Osteoblast (primary cell): ENCODE measurements at regions not wholly inside any gene's neighbourhood (a gene's known extent, or its start where the extent isn't known, plus 50 kb on each side); places are given as distances from the start of the nearest gene placed in this dataset.

ENCODE experiments used
- DNase-seq: peaks from one replicate; pipeline ENCODE4 v3.0.0; 2011; ENCODE audit warnings: low spot score, mixed read lengths; ENCODE audit not compliant: insufficient read length; ENCODE audit errors: missing footprints
- H2AFZ ChIP-seq: 2 replicates; pipeline ENCODE4 v1.6.0; 2011; ENCODE audit warnings: mild to moderate bottlenecking, low read length
- H3K27ac ChIP-seq: 2 replicates; pipeline ENCODE4 v1.5.1; 2011; ENCODE audit warnings: mild to moderate bottlenecking, low read depth, low read length, moderate library complexity
- H3K27me3 ChIP-seq: 2 replicates; pipeline ENCODE4 v1.6.0; 2012; ENCODE audit warnings: mild to moderate bottlenecking, control low read depth, inconsistent platforms, low read length, moderate library complexity; ENCODE audit not compliant: insufficient read depth
- H3K36me3 ChIP-seq: 2 replicates; pipeline ENCODE4 v1.5.1; 2011; ENCODE audit warnings: mild to moderate bottlenecking, low read length, control low read depth, moderate library complexity; ENCODE audit not compliant: insufficient read depth
- H3K4me1 ChIP-seq: 2 replicates; pipeline ENCODE4 v1.5.1; 2011; ENCODE audit warnings: mild to moderate bottlenecking, low read length, control low read depth, moderate library complexity; ENCODE audit not compliant: insufficient read depth
- H3K4me2 ChIP-seq: 2 replicates; pipeline ENCODE4 v1.6.0; 2011; ENCODE audit warnings: mild to moderate bottlenecking, low read length; ENCODE audit not compliant: insufficient read depth
- H3K4me3 ChIP-seq: fragments of 200-600 bp; sonication (generic); 3 replicates; pipeline ENCODE4 v1.5.1; 2012; ENCODE audit warnings: mild to moderate bottlenecking, low read length, inconsistent platforms; ENCODE audit not compliant: insufficient read depth
- H3K79me2 ChIP-seq: 2 replicates; pipeline ENCODE4 v1.6.0; 2012; ENCODE audit warnings: mild to moderate bottlenecking, low read length, control low read depth, inconsistent platforms; ENCODE audit not compliant: insufficient read depth
- H3K9me3 ChIP-seq: 2 replicates; pipeline ENCODE4 v1.5.1; 2011; ENCODE audit warnings: low read depth, low read length, control low read depth
- H4K20me1 ChIP-seq: 2 replicates; pipeline ENCODE4 v1.6.0; 2012; ENCODE audit warnings: mild to moderate bottlenecking, low read length, control low read depth; ENCODE audit not compliant: insufficient read depth
- TF ChIP-seq, protein P1 (sequence below): IDR thresholded peaks from 2 replicates; pipeline ENCODE4 v1.5.1; 2011; ENCODE audit warnings: mild to moderate bottlenecking, low read depth, low read length, moderate library complexity; ENCODE audit errors: extremely low read depth

DNA sequence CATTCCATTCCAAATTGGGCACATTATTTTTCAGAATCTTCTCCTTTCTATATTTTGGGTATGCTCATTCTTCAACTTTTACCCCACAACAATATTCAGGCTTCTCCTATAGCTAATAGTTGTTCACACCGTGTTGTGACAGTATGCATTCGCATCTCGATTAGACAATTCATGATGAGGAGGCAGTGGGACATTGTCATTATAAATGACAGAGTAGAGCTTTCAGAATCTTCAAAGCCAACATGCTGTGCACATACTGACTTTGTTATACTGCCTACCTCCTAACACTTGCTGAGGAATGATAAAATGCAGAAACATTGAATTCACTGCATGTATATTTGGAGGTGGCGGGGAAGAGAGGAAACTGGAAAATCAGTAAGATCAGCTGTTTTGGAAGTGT, 714.2 kb downstream of the SUCLG1 start:
- Histone ChIP-seq H3K4me2 (no peak overlapping the region), H3K27me3 (no peaks in the 10 kb centered on the region), H3K9me3 (no peaks in the 10 kb centered on the region), H2AFZ (no peak overlapping the region), H3K4me1 (no peaks in the 10 kb centered on the region), H3K4me3 (no peak overlapping the region), H3K27ac (no peak overlapping the region), H3K36me3 (no peaks in the 10 kb centered on the region), H3K79me2 (no peaks in the 10 kb centered on the region), H4K20me1 (no peaks in the 10 kb centered on the region)
- no peak for DNase-seq
- TF ChIP-seq, protein P1, sequence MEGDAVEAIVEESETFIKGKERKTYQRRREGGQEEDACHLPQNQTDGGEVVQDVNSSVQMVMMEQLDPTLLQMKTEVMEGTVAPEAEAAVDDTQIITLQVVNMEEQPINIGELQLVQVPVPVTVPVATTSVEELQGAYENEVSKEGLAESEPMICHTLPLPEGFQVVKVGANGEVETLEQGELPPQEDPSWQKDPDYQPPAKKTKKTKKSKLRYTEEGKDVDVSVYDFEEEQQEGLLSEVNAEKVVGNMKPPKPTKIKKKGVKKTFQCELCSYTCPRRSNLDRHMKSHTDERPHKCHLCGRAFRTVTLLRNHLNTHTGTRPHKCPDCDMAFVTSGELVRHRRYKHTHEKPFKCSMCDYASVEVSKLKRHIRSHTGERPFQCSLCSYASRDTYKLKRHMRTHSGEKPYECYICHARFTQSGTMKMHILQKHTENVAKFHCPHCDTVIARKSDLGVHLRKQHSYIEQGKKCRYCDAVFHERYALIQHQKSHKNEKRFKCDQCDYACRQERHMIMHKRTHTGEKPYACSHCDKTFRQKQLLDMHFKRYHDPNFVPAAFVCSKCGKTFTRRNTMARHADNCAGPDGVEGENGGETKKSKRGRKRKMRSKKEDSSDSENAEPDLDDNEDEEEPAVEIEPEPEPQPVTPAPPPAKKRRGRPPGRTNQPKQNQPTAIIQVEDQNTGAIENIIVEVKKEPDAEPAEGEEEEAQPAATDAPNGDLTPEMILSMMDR = no peak

DNA sequence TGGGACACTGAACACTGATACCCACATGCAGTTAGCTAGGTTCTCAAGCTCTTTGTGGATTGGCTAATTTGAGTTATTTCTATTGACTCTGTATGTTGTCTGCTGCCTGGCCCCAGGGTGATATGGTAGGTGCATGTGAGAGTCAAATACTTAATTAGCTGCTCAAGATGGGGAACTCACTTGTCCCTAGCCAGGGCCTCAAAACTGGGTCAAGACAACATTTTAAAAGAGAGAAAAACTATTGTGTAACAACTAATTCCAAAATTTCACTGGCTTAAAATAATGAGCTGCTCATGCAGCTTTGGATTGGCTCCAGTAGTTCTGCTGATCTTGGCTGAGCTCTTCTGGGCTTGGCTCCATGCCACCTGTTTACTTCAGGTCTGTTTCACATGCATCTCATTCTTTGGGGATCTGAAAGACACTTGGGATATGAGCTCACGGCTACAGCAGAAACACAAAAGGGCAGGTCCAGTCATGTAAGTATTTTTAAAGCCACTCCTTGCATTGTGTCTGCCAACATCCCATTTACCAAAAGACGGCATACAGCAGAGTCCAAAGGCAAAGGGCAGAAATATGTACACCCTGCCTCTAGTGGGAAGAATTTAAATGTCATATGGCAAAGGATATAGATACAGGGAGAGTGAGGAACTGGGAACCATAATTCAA, 716.8 kb downstream of the SUCLG1 start:
- Histone ChIP-seq H3K27me3 (no peaks in the 10 kb centered on the region), H3K4me1 (no peaks in the 10 kb centered on the region), H3K36me3 (no peaks in the 10 kb centered on the region), H2AFZ (no peak overlapping the region), H4K20me1 (no peaks in the 10 kb centered on the region), H3K4me2 (no peak overlapping the region), H3K79me2 (no peaks in the 10 kb centered on the region), H3K4me3 (no peak overlapping the region), H3K27ac (no peak overlapping the region), H3K9me3 (no peaks in the 10 kb centered on the region)
- TF ChIP-seq, protein P1 = no peak
- DNase-seq = no peak

DNA sequence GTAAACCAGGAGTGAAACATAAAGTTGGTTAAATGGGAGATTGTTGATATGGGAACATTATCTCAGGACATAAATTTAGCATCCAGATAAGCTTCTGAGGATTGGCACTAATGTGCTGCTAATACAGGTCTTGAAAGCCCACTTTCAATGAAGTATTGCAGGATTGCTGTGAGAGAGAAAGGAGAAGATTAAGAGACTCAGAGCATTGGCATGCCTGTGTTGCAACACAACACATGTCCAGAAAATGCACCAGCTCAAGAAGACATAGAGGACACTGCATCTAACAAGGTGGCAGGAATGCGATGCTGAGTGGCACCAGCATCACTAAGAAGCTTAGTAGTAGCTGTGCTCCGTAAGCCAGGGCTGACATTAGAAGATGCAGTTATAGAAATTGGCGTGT, 728.9 kb downstream of the SUCLG1 start:
- no peak for DNase-seq
- Histone ChIP-seq H3K9me3 (no peaks in the 10 kb centered on the region), H3K79me2 (no peaks in the 10 kb centered on the region), H4K20me1 (no peaks in the 10 kb centered on the region), H3K36me3 (no peaks in the 10 kb centered on the region), H3K4me3 (no peak overlapping the region), H3K27ac (no peak overlapping the region), H3K27me3 (no peaks in the 10 kb centered on the region), H2AFZ (no peak overlapping the region), H3K4me2 (no peak overlapping the region), H3K4me1 (no peaks in the 10 kb centered on the region)
- TF ChIP-seq, protein P1 = no peak

DNA sequence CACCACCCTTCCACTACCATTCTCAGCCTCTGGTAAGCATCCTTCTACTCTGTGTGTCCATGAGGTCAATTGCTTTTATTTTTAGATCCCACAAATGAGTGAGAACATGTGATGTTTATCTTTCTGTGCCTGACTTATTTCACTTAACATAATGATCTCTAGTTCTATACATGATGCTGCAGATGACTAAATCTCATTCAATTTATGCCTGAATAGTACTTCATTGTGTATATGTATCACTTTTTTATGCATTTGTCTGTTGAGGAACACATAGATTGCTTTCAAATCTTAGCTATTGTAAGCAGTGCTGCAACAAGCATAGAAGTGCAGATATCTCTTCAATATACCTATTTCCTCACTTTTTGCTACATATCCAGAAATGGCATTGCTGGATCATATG, 733.3 kb downstream of the SUCLG1 start:
- Histone ChIP-seq H3K4me1 (no peaks in the 10 kb centered on the region), H3K4me3 (no peak overlapping the region), H3K4me2 (no peak overlapping the region), H3K27ac (no peak overlapping the region), H2AFZ (no peak overlapping the region), H4K20me1 (no peaks in the 10 kb centered on the region), H3K36me3 (no peaks in the 10 kb centered on the region), H3K9me3 (no peaks in the 10 kb centered on the region), H3K79me2 (no peaks in the 10 kb centered on the region), H3K27me3 (no peaks in the 10 kb centered on the region)
- DNase-seq = no peak
- TF ChIP-seq, protein P1 = no peak
